ENCODE measurements at regions not wholly inside any gene's neighbourhood (a gene's known extent, or its start where the extent isn't known, plus 50 kb on each side); places are given as distances from the start of the nearest gene placed in this dataset.

DNA sequence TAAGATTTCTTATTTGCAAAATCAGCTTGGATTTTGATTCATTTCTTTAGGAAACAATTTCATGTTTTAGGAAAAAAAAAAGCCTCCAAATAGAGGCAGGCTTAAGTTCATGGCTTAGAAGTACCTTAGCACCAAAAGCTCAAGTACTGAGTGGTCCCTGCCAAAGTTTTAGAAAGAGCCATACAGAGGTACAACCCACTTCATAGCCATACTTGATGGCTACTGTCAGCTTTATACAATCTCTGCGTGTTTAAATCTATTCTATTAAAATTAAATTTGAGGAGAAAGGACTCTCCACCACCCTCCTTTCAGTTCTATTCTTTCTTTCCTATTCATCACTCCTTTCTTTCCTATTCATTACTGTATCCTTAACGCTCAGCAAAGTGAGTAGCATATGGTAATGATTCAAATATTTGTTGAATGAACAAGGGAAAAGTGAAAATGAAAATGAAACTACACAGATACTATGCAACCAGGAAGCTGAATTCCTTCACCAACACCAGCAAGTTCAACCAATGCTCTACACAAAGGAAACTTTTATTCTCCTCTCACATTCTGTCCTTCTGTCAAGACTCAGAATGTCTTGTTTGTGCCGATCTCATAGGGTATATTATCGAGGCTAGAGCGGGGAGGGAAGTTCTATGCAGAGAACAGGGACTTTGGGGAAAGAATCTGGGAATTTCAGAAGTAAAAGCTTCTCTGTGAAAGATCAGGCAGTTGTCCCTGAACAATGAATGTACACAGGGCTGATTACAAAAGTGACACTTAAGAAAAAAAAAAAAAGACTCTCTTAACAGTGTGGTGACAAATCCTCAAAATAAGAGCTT is 138.6 kb upstream of the SPEF2 start:
- DNase-seq (ENCODE audit: low read depth): peak; percentile 31

DNA sequence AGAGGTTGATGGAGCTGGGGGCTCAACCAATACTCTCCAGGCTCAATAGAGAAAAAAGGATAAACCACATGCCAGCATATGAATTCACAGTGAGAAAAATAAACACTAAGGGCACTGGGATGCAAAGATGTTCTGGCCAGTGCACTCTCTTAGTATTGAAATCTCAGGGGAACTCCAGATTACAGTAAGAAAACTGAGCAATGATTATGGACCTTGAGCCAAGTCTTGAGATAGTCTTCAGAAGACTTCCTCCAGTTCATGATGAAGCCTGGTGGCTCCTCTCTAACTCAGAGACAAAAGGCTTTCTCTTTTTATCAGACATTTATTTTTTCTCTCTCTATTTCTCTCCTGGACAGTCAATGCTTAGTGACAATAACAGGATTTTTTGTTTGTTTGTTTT is 139.8 kb upstream of the SPEF2 start:
- no peak for DNase-seq (ENCODE audit: low read depth)

DNA sequence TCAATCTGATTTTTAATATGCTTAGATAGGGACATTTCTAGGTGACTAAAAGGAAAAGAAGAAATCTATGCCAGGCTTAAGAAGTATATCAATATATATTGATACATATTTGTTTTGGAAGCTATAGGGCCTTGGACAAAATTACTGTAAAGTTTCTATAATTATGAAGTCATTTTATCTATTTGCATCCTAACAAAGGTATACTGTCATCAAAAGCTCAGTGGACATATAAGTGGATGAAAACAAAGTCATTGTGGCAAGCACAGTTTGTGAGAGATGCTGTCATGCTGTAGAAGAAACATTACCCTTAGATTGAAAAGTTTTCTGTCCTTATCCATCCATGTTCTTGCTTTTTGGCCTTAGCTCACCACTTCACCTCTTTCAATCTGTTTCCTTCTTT is 140.3 kb upstream of the SPEF2 start:
- DNase-seq (ENCODE audit: low read depth): no peak

DNA sequence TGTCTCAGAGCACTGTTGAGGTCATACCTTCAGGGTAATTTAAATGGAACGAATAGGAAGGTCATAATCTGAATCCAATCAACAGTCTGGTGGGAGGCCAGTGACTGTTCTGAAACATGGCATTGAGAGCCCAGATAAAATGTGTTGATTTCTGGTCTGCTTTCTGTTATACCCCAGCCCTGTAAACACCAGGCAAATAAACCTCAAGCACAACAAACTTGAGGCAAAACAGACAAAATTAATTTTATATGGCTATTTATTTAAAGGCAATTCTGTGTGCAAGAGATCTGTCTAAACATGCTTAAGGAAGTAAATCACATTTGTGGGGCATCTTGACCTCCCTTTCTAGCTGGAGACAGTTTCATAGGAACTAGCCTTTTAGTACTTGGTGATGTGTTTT is 140.9 kb upstream of the SPEF2 start:
- no peak for DNase-seq (ENCODE audit: low read depth)

DNA sequence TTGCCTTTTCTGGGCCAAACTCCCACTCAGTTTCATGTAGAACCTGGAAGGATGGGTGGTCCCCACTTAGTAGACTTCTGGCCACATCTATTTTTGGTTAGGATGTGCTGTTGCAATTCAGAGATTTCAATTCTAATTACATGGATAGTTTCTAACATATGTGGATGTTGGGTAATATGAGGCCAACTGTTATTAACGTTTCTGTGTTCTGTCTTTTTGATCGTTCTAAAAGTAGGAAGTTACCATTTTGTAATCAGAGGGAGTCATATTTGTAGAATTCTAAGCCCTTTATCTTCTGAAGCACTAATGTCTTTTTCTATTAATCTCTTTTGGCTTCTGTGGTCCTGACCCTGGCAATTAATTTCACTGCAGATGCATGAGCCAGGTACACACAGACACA is 141.6 kb upstream of the SPEF2 start:
- DNase-seq (ENCODE audit: low read depth): no peak

DNA sequence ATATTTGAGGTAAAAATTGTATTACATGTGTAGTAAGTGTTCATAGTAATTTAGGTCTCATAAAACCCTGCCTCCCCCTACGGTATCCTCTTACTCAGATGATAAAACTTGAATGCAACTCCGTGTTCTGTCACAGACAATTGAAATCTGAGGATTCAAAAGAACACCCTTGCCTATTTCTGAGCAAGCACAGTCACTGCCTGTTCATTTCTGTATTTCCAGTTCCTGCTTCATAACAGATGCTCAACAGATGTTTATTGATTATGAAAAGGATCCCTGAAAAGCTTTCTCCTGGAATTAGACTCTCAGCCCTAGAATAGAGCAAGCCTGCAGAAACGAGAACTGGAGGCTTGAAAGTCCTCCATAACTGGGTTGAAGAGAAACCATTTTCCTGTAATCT is 144.1 kb upstream of the SPEF2 start:
- no peak for DNase-seq (ENCODE audit: low read depth)

DNA sequence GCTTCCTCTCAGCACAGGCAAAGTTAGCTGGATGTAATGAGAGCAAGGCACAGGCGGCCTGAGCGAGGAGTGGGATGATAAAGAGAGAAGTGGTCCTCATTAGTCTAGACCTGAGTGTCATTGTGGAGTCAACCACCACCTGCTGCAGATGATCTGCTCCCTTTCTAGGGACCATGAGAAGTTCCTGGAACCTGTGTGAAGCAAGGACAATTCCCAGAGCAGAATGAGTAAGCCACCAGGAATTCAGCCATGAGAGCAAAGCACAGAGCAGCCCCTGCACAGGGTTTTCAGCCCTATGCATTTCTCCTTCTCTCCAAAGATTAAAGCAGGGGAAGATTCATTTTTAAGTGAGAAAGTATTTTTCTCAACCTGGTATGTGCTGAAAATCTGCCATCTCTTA is 146.8 kb upstream of the SPEF2 start:
- no peak for DNase-seq (ENCODE audit: low read depth)

DNA sequence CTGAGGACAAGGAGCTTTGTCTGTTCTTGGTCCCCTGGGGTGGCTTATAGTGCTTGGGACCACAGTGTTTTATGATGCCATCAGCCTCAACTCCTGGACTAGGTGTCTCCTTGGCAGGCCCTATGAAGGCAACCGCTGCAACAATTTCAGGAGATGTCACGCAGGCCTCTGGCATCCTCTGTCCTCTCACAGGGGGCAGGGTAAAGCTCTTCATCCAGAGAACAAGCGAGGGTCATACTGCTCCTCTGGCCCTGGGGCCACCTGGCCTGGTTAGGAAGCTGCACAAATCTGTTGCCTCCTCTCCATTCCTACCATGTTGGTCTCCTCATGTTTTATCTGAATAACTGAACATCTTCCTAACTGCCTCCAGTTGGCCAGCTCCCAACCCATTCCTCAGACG is 148.9 kb upstream of the SPEF2 start:
- no peak for DNase-seq (ENCODE audit: low read depth)

DNA sequence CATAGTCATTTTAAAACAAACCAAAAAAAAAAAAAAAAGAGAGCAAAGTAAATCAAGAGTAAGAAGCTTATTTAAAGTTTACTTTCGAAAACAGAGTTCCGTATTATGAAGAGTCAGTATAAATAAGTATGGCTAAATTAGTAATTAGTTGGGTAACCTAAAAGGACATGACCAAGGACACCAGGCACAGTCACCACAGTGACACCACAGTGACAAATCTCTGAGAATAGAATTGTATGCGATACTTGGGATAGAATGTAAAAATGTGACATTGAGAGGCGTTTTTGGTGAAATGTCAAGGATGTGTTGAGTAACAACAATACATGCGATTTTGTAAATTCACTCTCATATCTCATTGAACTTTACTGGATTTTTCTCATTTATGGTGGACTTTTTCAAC is 150.9 kb upstream of the SPEF2 start:
- no peak for DNase-seq (ENCODE audit: low read depth)

DNA sequence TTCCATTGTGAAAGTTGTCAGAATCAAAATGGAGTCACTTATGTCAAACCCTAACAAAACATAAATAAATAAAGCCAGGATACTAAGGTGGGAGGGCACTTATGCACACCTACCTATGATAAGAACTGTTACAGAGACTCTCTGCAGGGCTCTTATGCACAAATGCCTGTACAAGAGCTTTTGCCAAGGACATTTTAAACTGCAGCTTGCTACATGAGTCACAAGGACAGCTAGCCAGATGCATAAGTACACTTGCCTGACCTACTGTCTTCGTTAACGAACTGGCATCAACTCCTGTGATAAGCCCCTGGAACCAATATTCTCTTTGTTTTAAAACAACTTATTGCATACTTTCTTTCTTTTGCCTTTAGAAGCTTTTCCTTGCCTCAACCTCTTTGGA is 152.9 kb upstream of the SPEF2 start:
- DNase-seq (ENCODE audit: low read depth): no peak

DNA sequence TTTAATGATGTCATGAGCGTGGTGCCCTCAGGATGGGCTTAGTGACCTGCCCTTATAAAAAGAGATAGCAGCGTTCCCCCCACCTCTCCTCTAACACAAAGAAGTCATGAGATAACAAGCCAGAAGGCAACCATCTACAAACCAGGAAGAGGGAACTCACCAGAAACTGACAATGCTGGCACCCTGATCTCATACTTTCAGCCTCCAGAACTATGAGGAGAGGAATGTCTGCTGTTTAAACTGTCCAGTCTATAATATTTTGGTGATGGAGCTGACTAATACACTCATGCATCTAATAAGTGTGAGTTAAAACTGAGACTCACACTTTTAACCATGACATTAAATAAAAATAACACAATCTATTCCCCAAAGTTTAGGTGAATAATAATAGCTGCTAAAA is 156.1 kb upstream of the SPEF2 start:
- DNase-seq (ENCODE audit: low read depth): no peak

DNA sequence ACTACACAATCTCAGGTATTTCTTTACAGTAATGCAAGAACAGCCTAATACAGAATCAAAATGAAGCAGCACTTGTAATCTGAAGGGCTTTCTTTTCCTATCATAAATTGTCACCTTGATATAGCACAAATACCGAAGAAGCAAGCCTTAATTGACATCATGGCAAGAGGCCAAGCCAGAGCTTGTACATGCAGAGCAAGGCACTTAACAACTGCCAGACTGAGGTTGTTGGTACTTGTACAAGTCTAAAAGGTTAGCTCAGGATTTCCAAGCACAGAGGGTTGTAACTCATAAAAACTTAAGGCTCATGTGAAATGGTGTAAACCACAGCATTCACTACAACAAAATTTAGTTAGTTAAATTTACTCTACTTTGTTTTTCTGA is 158.8 kb upstream of the SPEF2 start:
- no peak for DNase-seq (ENCODE audit: low read depth)

DNA sequence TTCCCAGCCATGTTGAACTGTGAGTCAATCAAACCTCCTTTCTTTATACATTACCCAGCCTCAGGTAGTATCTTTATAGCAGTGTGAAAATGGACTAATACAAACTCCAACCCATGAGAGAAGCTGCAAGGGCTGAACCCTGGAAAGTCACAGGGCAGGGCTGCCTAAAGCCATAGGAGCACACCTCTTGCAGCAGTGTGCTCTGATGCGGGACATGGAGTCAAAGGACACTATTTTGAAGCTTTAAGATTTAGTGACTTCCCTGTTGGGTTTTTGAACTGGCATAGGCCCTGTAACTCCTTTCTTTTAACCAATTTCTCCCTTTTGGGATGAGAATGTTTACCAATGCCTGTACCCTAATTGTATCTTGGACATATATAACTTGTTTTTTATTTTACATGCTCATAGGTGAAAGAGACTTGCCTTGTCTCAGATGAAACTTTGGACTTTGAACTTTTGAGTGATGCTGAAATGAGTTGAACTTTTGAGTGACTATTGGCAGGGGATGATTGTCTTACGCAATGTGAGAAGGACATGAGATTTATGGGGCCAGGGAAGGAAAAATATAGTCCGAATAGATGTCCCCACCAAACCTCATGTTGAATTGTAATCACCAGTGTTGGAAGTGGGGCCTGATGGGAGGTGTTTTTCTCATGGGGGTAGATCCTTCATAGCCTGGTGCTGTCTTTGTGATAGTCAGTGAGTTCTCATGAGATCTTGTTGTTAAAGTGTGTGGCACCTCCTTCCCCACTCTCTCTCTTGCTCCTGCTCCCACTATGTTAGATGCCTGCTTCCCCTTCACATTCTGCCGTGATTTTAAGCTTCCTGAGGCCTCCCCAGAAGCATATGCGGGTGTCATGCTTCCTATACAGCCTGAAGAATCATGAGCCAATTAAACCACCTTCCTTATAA is 159.5 kb upstream of the SPEF2 start:
- DNase-seq (ENCODE audit: low read depth): no peak

DNA sequence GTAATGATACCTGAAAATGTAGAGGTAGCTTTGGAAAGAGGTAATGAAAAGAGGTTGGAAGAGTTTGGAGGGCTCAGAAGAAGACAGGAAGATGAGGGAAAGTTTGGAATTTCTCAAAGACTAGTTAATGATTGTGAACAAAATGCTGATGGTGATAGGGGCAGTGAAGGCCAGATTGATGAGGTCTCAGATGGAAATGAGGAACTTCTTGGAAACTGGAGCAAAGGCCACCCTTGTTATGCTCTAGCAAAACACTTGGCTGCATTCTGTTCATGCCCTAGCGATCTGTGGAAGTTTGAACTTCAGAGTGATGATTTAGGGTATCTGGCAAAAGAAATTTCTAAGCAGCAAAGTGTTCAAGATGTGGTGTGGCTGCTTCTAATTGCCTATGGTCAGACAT is 161.2 kb upstream of the SPEF2 start:
- no peak for DNase-seq (ENCODE audit: low read depth)

DNA sequence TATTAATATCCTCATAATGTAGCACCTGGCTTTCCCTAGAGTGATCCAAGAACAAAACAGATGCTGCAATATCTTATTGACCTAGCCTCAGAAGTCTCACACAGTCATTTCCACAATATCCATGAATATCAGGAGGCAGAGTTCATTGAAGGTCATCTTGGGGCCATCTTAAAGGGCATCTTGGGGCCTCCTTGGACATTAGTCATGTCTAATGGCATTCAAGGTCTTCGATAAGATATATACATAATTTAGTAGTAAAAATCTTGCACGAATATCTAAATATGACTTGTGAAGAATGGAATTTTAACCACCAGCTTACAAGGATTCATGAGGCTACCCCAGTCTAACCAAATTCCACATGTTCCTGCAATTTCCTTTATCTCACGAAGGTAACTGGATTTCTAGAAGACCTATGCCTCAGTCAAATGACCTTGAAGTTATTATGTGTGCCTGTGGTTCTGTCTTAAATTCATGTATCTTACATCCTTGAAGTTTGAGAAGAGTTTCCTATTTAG is 163.6 kb upstream of the SPEF2 start:
- DNase-seq (ENCODE audit: low read depth): no peak

DNA sequence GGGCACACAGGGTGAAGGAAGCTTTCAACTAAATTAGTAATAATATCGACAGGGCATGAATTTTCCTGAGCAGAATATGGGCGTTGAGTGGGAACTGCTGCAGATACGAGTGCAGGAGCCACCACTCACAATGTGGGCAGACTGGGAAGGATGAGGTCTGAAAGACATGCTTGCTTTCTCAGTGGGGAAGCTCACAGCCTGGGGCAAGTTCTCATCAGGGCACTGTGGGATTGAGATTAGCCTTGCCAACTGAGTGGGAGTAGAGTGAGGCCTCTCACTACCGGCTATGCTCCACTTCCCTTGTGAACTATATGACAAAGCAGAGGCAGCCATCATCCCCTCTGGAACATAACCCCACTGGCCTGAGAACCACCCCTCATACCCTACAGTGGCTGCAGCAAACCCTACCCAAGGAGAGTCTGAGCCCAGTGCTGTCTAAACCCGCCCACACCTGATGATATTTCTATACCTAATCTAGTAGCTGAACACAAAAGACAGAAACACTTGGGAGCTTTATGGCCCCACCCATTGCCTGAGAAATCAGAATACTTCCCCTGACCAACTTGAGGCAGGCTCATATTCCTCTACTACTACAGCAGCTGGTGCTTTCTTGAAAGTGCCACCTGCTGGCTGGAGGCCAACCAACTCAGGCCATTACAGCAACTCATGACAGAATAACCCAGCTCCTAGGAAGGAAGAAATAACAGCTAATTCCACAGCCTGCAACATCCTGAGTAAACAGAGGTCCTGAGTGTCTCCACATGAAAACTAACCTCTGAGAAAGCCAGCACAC is 173.7 kb upstream of the SPEF2 start:
- DNase-seq (ENCODE audit: low read depth): no peak

DNA sequence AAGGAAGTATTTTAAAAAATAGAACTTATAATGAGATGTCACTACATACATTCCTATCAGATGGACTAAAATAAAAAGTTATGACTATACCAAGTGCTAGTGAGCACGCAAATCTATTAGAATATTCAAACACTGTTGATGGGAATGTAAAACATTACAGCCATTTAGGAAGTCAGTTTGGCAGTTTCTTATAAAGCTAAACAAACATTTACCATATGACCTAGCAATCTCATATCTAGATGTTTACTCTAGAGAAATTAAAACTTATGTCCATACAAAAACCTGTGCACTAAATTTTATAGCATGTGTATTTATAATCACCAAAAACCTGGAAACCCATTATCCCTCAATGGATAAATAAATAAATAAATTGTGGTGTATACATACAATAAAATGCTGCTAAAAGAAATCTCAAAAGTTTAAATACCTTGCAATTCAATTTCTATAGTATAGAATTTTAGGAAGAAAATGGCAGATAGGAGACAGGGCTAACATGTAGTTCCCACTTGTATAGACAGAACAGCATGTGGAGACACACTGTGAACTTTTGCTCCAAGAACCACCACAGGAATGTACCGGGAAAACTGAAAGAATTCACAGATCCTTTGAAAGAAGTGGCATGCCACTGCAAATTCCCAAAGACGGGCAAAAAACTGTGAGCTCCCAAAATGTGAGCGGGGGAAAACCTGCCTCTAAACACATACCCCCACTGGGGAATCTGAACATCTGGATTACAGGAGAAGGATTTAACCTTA is 174.6 kb upstream of the SPEF2 start:
- DNase-seq (ENCODE audit: low read depth): no peak

DNA sequence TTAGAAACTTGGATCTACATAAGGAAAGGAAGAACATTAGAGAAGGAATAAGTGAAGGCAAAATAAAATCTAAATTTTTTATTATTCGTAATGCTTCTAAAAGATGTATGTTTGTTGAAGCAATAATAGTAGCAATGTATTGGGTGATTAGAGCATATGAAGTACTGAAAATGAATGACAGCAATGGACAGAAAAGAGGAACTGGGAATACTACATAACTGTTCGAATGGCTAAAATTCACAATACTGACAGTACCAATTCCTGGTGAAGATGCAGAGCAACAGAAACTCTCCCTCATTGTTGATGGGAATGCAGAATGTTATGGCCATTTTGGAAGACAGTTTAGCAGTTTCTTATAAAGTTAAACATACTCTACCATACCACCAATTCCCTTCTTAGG is 177.3 kb upstream of the SPEF2 start:
- DNase-seq (ENCODE audit: low read depth): no peak

DNA sequence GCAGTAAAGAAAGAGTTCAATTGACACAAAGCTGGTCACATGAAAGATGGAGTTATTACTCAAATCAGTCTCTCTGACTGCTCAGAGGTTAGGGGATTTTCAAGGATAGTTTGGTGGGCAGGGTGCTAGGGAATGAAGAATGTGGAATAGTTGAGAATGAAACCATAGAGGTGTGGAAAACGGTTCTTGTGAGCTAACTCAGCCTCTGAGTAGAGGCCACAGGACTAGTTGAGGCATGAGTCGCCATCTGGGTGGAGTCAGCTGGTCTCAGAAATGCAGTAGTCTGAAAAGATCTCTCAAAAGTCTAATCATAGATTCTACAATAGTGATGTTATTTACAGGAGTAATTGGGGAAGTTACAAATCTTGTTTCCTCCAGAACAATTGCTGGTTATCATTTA is 178.9 kb upstream of the SPEF2 start:
- DNase-seq (ENCODE audit: low read depth): no peak

DNA sequence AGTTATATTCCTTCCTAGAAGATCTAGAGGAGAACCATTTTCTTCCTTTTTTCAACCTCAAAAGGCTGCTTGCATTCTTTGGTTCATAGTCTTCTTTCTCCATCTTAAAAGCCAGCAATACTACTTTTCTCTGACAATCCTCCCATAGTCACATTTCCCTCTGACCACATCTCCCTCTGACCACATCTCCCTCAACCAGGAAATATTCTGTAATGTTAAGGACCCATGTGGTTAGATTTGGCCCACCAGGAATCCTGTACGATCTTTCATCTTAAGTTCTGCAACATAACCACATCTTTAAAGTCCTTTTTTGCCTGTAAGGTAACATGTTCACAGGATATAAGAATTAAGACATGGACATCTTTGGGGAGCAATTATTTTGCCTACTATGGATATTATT is 179.4 kb upstream of the SPEF2 start:
- DNase-seq (ENCODE audit: low read depth): no peak

DNA sequence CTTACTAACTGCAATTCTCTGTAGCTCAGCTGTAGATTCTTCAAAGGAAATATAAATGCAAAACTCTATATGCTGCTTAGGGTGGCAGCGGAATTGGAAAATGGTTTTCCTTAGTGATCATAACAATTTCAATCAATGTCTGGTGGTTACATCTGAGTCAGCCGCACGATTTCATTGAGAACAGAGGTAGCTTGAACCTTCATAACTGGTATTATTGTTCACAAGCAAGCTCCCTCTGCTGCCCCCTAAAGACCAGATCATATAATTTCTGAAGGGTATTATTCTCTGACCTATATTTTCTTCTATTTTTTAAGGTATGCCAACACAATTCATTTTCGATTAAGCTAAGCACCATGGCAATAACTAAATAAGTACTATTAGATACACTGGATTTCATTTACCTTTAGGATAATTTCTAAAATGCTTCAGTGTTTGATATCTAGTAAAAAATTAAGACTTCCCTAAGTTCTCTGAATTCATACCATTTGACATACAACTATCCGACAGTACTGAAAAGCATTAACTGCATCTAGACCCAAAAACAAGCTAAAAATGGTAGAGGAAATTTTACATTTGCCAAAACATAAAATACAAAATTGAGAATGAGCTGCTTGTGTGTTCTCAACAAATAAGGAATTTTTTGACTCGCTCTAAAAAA is 181.1 kb upstream of the SPEF2 start:
- DNase-seq (ENCODE audit: low read depth): no peak

Measured in forelimb muscle (tissue), 1 donor.